Fibroblast of mammary gland (primary cell): ENCODE measurements at regions not wholly inside any gene's neighbourhood (a gene's known extent, or its start where the extent isn't known, plus 50 kb on each side); places are given as distances from the start of the nearest gene placed in this dataset.

Experiments used
- DNase-seq: peaks from one replicate; pipeline ENCODE4 v3.0.0-alpha.2; 2010; ENCODE audit warnings: low read depth
- H3K4me3 ChIP-seq: 2 replicates; pipeline ENCODE4 v1.5.1; 2011; ENCODE audit warnings: low read depth, mild to moderate bottlenecking, low read length, moderate library complexity; ENCODE audit not compliant: control insufficient read depth
- CTCF ChIP-seq: conservative IDR thresholded peaks from 2 replicates; pipeline ENCODE4 v1.5.1; 2011; ENCODE audit warnings: low read depth, low read length, inconsistent platforms; ENCODE audit not compliant: control insufficient read depth, insufficient read depth

GRCh38 chr11:70593446-70593983 lies 195.2 kb downstream of the CTTN start:
- TF ChIP-seq CTCF = no peak
- no peak overlapping the region for H3K4me3 ChIP-seq
- no peak for DNase-seq

GRCh38 chr11:70594031-70594430 lies 195.7 kb downstream of the CTTN start:
- no peak for TF ChIP-seq CTCF
- no peak for DNase-seq
- no peak overlapping the region for H3K4me3 ChIP-seq

- no peak for TF ChIP-seq CTCF
- no peak for DNase-seq
- no peak overlapping the region for H3K4me3 ChIP-seq
These were observed 196.3 kb downstream of the CTTN start for GRCh38 chr11:70594606-70595005.

GRCh38 chr11:70595016-70595415 lies 196.7 kb downstream of the CTTN start:
- no peak for DNase-seq
- no peak overlapping the region for H3K4me3 ChIP-seq
- no peak for TF ChIP-seq CTCF

GRCh38 chr11:70595452-70595851 lies 197.1 kb downstream of the CTTN start:
- TF ChIP-seq CTCF = no peak
- DNase-seq = no peak
- H3K4me3 ChIP-seq = no peak overlapping the region

GRCh38 chr11:70596091-70596490 lies 197.8 kb downstream of the CTTN start:
- TF ChIP-seq CTCF = no peak
- H3K4me3 ChIP-seq = no peak overlapping the region
- DNase-seq = no peak

GRCh38 chr11:70597006-70597555 lies 198.8 kb downstream of the CTTN start:
- no peak for DNase-seq
- no peak for TF ChIP-seq CTCF
- H3K4me3 ChIP-seq = no peak overlapping the region
